ENCODE measurements at regions not wholly inside any gene's neighbourhood (a gene's known extent, or its start where the extent isn't known, plus 50 kb on each side); places are given as distances from the start of the nearest gene placed in this dataset.

DNA sequence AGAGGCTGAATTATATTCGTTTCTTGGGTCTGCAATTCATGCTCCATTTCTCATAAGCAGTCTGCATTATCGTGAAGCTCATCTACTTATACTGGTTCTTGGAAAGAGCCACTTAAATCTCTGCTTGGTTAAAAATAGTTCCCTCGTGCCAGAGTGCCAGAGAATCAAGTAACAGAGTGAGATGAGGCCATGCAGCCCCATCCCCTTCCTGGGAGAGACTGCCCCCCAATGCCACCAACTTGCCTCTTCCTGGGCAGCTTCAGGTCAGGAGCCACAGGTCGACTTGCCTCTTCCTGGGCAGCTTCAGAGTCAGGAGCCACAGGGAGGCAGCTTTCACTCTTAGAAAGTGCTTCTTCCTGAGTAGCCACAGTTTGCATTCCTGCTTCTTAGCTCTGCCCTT is 223.9 kb upstream of the ZBED5 start (continued):
- TF ChIP-seq EP300 (IDR thresholded peaks at IDR 0.05; ENCODE audit: borderline replicate concordance in 1 of 2, low read depth in 2 of 2, low read length in 2 of 2) (no peak), RNF2 (IDR thresholded peaks at IDR 0.05; ENCODE audit: borderline replicate concordance, low read depth, low read length, missing control alignments, poor library complexity, severe bottlenecking) (no peak), SIRT6 (IDR thresholded peaks at IDR 0.05; ENCODE audit: low read length) (no peak), TAF1 (IDR thresholded peaks at IDR 0.05; ENCODE audit: low read depth, low read length) (0 out of 2 replicates have a peak, but pooled peaks have one; percentile 11), BCL11A (IDR thresholded peaks at IDR 0.05; ENCODE audit: low read depth in 2 of 2, low read length in 2 of 2) (no peak), JUN (IDR thresholded peaks at IDR 0.05; ENCODE audit: low read depth, low read length) (no peak), CHD2 (IDR thresholded peaks at IDR 0.05; ENCODE audit: low read length) (no peak)

Data from H1 (cell line).